ENCODE measurements at regions not wholly inside any gene's neighbourhood (a gene's known extent, or its start where the extent isn't known, plus 50 kb on each side); places are given as distances from the start of the nearest gene placed in this dataset.
"Not testable (repeated sequence)": the region's sequence is repeated elsewhere in the genome, so short reads cannot be mapped to it uniquely, and the experiment has no call there.

DNA sequence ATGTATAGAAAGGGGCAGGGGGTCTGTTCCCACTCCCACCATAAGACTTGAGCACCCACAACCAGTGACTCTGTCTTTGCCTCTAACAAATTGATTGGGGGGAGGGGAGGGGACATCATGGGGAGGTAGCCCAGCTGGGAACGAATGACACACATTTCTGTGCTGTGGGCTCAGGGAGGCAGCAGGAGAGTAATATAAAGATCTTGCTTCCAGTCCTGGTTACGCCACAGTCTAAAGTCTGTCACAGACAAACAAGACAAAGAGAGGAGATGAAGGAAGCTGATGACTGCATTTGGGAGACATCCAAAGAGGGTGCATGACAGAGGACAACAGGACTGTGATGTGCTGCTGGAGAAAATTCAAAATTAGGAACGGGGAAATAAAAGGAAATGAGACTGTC lies 153.9 kb downstream of the ACTR3B start:
- peaks cover 0 to 5% (median 0%) of the 10 kb centered on the region in 4 donors for H3K9me3 ChIP-seq
- intact Hi-C loops (cut with DNase I; ENCODE audit: low total_unique reads): no loop called here
- no peaks in the 10 kb centered on the region for H3K36me3 ChIP-seq
- H3K27me3 ChIP-seq: peaks cover 0 to 5% (median 0%) of the 10 kb centered on the region in 3 donors
- H3K27ac ChIP-seq: no peak overlapping the region
- DNase-seq: no peak
- no peaks in the 10 kb centered on the region for H3K4me1 ChIP-seq
- H3K4me3 ChIP-seq: no peak overlapping the region
- TF ChIP-seq EP300 (IDR thresholded peaks at IDR 0.05): no peak
- TF ChIP-seq, protein P1, sequence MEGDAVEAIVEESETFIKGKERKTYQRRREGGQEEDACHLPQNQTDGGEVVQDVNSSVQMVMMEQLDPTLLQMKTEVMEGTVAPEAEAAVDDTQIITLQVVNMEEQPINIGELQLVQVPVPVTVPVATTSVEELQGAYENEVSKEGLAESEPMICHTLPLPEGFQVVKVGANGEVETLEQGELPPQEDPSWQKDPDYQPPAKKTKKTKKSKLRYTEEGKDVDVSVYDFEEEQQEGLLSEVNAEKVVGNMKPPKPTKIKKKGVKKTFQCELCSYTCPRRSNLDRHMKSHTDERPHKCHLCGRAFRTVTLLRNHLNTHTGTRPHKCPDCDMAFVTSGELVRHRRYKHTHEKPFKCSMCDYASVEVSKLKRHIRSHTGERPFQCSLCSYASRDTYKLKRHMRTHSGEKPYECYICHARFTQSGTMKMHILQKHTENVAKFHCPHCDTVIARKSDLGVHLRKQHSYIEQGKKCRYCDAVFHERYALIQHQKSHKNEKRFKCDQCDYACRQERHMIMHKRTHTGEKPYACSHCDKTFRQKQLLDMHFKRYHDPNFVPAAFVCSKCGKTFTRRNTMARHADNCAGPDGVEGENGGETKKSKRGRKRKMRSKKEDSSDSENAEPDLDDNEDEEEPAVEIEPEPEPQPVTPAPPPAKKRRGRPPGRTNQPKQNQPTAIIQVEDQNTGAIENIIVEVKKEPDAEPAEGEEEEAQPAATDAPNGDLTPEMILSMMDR (IDR thresholded peaks at IDR 0.05): no peak
- TF ChIP-seq POLR2AphosphoS5 (IDR thresholded peaks at IDR 0.05): no peak
- TF ChIP-seq POLR2A (IDR thresholded peaks at IDR 0.05): no peak
- WGBS, 5 donors: 58 to 86% (median 74%) methylated on average over 3 of the region's 3 CpGs

DNA sequence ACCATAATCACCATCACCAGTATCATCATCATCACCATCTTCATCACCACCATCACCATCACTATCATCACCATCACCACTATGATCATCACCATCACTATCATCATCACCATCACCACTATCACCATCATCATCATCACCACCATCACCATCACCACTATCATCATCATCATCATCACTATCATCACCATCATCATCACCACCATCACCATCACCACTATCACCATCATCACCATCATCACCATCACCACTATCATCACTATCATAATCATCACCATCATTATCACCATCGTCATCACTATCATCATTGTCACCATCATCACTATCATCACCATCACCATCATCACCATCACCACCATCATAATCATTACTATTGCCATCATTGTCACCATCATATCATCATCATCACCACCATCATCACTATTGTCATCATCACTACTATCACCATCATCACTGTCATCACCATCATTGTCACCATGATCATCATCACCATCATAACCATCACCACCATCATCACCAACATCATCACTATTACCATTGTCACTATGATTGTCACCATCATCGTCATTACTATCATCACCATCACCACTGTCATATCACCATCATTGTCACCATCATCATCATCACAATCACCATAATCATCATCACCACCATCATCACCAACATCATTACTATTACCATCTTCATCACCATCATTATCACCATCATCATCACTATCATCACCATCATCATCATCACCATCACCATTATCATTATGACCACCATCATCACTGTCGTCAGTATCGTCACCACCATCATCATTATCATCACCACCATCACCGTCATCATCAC lies 154.7 kb downstream of the ACTR3B start:
- no peak for TF ChIP-seq POLR2AphosphoS5 (IDR thresholded peaks at IDR 0.05)
- TF ChIP-seq, protein P1 (IDR thresholded peaks at IDR 0.05): no peak
- no peak for TF ChIP-seq POLR2A (IDR thresholded peaks at IDR 0.05)
- no peak for TF ChIP-seq EP300 (IDR thresholded peaks at IDR 0.05)
- 84 to 97% (median 87%) methylated on average over 5 of the region's 5 CpGs for WGBS, 5 donors
- H3K27ac ChIP-seq: no peak overlapping the region
- no peaks in the 10 kb centered on the region for H3K36me3 ChIP-seq
- peaks cover 0 to 5% (median 0%) of the 10 kb centered on the region in 3 donors for H3K27me3 ChIP-seq
- peaks cover 0 to 5% (median 0%) of the 10 kb centered on the region in 4 donors for H3K9me3 ChIP-seq
- intact Hi-C loops (cut with DNase I; ENCODE audit: low total_unique reads): no loop called here
- H3K4me1 ChIP-seq: no peaks in the 10 kb centered on the region
- H3K4me3 ChIP-seq: no peak overlapping the region
- no peak for DNase-seq

DNA sequence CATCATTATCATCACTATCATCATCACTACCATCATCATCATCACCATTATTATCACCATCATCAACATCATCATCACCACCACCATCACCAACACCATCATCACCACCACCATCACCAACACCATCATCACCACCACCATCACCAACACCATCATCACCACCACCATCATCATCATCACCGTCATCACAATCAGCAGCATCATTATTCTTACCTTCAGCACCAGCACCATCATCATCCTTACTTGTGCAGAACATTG lies 155.2 kb downstream of the ACTR3B start:
- H3K27ac ChIP-seq; H3K27me3 ChIP-seq; H3K9me3 ChIP-seq; intact Hi-C loops (cut with DNase I; ENCODE audit: low total_unique reads); H3K4me3 ChIP-seq; DNase-seq; H3K4me1 ChIP-seq; H3K36me3 ChIP-seq: not testable (repeated sequence)
- 94 to 97% (median 95%) methylated on average over 1 of the region's 1 CpG for WGBS, 5 donors

DNA sequence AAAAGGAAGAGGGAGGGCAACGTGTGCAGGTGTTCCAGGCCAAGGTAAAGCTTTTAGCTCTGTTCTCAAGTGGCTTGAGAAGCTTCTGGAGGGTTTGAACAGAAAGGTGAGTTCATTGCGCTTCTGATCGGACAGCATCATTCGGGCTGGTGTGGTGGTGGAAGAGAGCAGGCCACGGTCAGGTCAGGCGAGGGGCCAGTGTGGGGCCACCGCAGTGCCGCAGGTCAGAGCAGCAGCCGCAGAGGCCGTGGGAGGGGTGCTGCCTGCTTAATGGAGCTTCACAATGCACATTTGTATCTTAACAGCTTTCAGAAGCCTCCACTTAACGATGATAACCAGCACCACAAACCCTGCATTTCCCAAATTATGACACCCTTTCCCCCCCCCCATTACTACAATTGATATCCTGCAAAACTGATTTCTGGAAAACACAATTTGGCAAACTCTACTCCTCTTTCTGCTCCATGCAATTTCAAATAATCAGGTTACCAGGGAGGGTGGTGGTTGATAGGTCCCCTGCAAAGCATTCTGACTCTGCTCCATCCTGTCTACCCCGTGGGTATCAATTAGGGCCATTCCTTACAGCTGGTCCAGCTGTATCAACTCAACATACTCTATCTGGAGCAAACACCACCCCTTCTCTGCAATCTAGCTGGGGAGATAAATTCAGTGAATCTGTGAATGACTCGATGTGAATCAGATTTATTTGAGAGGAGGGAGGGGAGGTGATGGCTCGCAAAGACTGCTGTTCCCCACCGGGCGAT lies 162.9 kb downstream of the ACTR3B start:
- Histone ChIP-seq H3K36me3 (no peaks in the 10 kb centered on the region), H3K27ac (no peak overlapping the region), H3K4me3 (no peak overlapping the region), H3K27me3 (peaks cover 13 to 55% (median 27%) of the 10 kb centered on the region in 3 donors), H3K4me1 (peaks cover 0 to 18% (median 11%) of the 10 kb centered on the region in 4 donors), H3K9me3 (peaks cover 0 to 16% (median 6%) of the 10 kb centered on the region in 4 donors)
- WGBS, 5 donors: 84 to 89% (median 87%) methylated on average over 14 to 16 of the region's 16 CpGs
- intact Hi-C loops (cut with DNase I; ENCODE audit: low total_unique reads): no loop called here
- TF ChIP-seq, protein P1 (IDR thresholded peaks at IDR 0.05): no peak
- no peak for TF ChIP-seq POLR2AphosphoS5 (IDR thresholded peaks at IDR 0.05)
- no peak for TF ChIP-seq EP300 (IDR thresholded peaks at IDR 0.05)
- TF ChIP-seq POLR2A (IDR thresholded peaks at IDR 0.05): no peak
- DNase-seq: no peak
